Stomach (tissue), 8 donors: ENCODE measurements at regions not wholly inside any gene's neighbourhood (a gene's known extent, or its start where the extent isn't known, plus 50 kb on each side); places are given as distances from the start of the nearest gene placed in this dataset.

ENCODE experiments used
- DNase-seq, 2 donors: peaks; one replicate each; pipeline versions ENCODE4 v3.0.0 to v3.0.0-alpha.2; 2013 to 2019
- H3K27ac ChIP-seq, 5 donors: fragments of 200-600 bp in 4 of 5; sonication (generic) in 4 of 5; one replicate each; pipeline ENCODE4 v1.5.1; 2013 to 2019; ENCODE audit warnings: mild to moderate bottlenecking in 1 of 5, moderate library complexity in 1 of 5
- H3K27me3 ChIP-seq, 3 donors: fragments of 200-600 bp; sonication (generic); one replicate each; pipeline ENCODE4 v1.5.1; 2017 to 2019; ENCODE audit warnings: mixed run types in 1 of 3
- H3K36me3 ChIP-seq, 4 donors: fragments of 200-600 bp; sonication (generic); 1 replicate in 3 of 4; 2 replicates in 1 of 4; pipeline ENCODE4 v1.5.1; 2016 to 2019
- H3K4me1 ChIP-seq, 4 donors: fragments of 200-600 bp; sonication (generic); one replicate each; pipeline ENCODE4 v1.5.1; 2016 to 2019
- H3K4me3 ChIP-seq, 4 donors: fragments of 200-600 bp; sonication (generic) in 3 of 4; one replicate each; pipeline ENCODE4 v1.5.1; 2016 to 2019; ENCODE audit warnings: mild to moderate bottlenecking in 1 of 4
- H3K9me3 ChIP-seq, 4 donors: fragments of 200-600 bp; sonication (generic); one replicate each; pipeline ENCODE4 v1.5.1; 2016 to 2019
- EP300 ChIP-seq: sonication (generic); formaldehyde crosslinking; IDR thresholded peaks from one replicate; pipeline ENCODE4 v1.6.1; 2017; ENCODE audit warnings: antibody characterized with exemption
- POLR2A ChIP-seq, 4 donors: fragments of 450-650 bp; IDR thresholded peaks; one replicate each; pipeline ENCODE4 v1.6.1; 2016; ENCODE audit warnings: antibody characterized with exemption in 4 of 4, control low read depth in 2 of 4, mild to moderate bottlenecking in 1 of 4, moderate library complexity in 1 of 4
- POLR2AphosphoS5 ChIP-seq, 3 donors: sonication (generic); formaldehyde crosslinking; IDR thresholded peaks; one replicate each; pipeline ENCODE4 v1.6.1; 2016; ENCODE audit warnings: antibody characterized with exemption in 3 of 3
- WGBS, 5 donors: extraction: QIAGEN DNeasy Blood & Tissue Kit in 3 of 5; methylation state at CpG; one replicate each; pipeline versions ENCODE4 v1.1.5 to v1.1.7; 2013 to 2018; 5-methylcytosine and 5-hydroxymethylcytosine counted together
- intact Hi-C: fragments of 100-400 bp; cut with DNase I; formaldehyde crosslinking; loops from one replicate; pipeline ENCODE4 v1.15.1; 2023; ENCODE audit warnings: low total_unique reads
- TF ChIP-seq, protein P1 (sequence below), 7 experiments: fragments of 450-650 bp in 4 of 7; fragments of 200-600 bp in 3 of 7; sonication (generic) in 3 of 7; IDR thresholded peaks; one replicate each; pipeline ENCODE4 v1.5.1; 2016 to 2019; ENCODE audit warnings: antibody characterized with exemption in 7 of 7, control low read depth in 2 of 7, mild to moderate bottlenecking in 1 of 7
- donor health status: healthy with polysubstance abuse.
- donor health status: Bipolar disorder and iron deficiency.
- donor health status: healthy.

DNA sequence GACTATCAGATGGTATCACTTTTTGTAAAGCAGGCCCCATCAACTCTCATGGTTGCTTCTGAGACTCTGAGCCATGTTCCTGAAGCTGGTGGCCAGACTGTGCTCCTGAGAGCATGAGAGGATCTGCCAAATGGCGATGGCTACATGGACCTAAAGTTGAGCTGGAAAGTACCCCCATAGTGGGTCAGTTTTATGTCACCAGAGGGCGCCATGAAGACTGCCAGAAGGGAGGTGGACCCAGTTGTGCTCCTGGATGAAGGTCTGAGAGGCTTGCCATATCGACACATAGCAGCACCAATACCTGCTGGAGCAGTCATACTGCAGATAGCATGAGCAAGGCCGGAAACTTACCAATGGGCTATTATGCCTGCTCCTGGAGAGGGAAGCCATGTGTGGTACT lies 105.7 kb downstream of the SLITRK2 start:
- no peak for TF ChIP-seq EP300
- TF ChIP-seq POLR2AphosphoS5 (IDR thresholded peaks at IDR 0.05): no peak
- Histone ChIP-seq H3K4me3 (no peak overlapping the region), H3K4me1 (no peaks in the 10 kb centered on the region), H3K36me3 (no peaks in the 10 kb centered on the region), H3K27ac (no peak overlapping the region), H3K9me3 (no peaks in the 10 kb centered on the region), H3K27me3 (no peaks in the 10 kb centered on the region)
- no peak for DNase-seq
- WGBS, 5 donors: 57 to 93% (median 74%) methylated on average over 3 to 4 of the region's 4 CpGs
- intact Hi-C loops: no loop called here

DNA sequence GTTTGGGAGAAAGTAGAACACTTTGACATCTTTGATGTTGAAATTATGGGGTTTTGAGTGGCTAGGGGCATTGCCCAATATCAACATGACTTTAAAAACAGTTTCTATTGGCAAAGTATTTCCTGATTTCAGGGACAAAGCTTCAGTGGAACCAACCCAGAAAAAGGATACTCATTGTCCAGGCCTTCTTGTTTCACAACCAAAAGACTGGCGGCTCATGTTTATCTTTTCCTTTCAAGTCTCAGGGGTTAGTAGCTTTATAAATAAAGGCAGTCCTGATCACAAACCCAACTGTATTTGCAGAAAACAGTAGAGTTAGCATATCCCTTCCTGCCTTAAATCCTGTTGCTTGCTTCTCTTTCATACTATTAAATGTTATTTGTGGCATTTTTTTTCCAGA lies 119.1 kb downstream of the SLITRK2 start:
- 26 to 74% (median 54%) methylated on average over 1 of the region's 1 CpG for WGBS, 5 donors
- TF ChIP-seq POLR2AphosphoS5 (IDR thresholded peaks at IDR 0.05): no peak
- no peak for TF ChIP-seq EP300
- no peak for TF ChIP-seq POLR2A (IDR thresholded peaks at IDR 0.05)
- TF ChIP-seq, protein P1, sequence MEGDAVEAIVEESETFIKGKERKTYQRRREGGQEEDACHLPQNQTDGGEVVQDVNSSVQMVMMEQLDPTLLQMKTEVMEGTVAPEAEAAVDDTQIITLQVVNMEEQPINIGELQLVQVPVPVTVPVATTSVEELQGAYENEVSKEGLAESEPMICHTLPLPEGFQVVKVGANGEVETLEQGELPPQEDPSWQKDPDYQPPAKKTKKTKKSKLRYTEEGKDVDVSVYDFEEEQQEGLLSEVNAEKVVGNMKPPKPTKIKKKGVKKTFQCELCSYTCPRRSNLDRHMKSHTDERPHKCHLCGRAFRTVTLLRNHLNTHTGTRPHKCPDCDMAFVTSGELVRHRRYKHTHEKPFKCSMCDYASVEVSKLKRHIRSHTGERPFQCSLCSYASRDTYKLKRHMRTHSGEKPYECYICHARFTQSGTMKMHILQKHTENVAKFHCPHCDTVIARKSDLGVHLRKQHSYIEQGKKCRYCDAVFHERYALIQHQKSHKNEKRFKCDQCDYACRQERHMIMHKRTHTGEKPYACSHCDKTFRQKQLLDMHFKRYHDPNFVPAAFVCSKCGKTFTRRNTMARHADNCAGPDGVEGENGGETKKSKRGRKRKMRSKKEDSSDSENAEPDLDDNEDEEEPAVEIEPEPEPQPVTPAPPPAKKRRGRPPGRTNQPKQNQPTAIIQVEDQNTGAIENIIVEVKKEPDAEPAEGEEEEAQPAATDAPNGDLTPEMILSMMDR (IDR thresholded peaks at IDR 0.05): no peak
- DNase-seq: no peak
- H3K27ac ChIP-seq: no peak overlapping the region
- no peaks in the 10 kb centered on the region for H3K4me1 ChIP-seq
- no peaks in the 10 kb centered on the region for H3K27me3 ChIP-seq
- no peaks in the 10 kb centered on the region for H3K36me3 ChIP-seq
- H3K4me3 ChIP-seq: no peak overlapping the region
- H3K9me3 ChIP-seq: no peaks in the 10 kb centered on the region
- intact Hi-C loops: no loop called here

DNA sequence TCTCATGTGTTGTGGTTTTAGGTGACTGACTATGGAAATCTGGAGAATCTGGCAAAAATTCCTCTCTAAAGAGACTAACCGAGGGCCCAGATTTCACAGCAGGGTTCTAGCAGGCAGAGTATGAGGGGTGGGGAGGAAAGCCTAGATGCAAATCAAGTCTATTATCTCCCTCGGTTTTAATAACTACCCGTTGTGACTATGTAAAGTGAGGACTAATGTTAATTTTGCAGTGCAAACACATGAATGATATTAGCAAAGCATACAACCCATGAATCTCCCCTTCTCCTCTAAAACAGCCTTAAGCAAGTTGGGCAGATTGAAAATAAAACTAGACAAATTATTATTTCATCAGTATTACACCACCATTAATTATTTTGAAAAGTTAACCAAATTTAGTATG lies 131.4 kb downstream of the SLITRK2 start:
- no peak overlapping the region for H3K27ac ChIP-seq
- no peak for TF ChIP-seq EP300
- TF ChIP-seq, protein P1 (IDR thresholded peaks at IDR 0.05): no peak
- no peak for TF ChIP-seq POLR2AphosphoS5 (IDR thresholded peaks at IDR 0.05)
- TF ChIP-seq POLR2A (IDR thresholded peaks at IDR 0.05): no peak
- no peak for DNase-seq
- no peaks in the 10 kb centered on the region for H3K36me3 ChIP-seq
- intact Hi-C loops: no loop called here
- peaks cover 0 to 6% (median 0%) of the 10 kb centered on the region in 4 donors for H3K9me3 ChIP-seq
- no peaks in the 10 kb centered on the region for H3K27me3 ChIP-seq
- H3K4me1 ChIP-seq: no peaks in the 10 kb centered on the region
- 36 to 66% (median 52%) methylated on average over 3 of the region's 3 CpGs for WGBS, 5 donors
- H3K4me3 ChIP-seq: no peak overlapping the region

DNA sequence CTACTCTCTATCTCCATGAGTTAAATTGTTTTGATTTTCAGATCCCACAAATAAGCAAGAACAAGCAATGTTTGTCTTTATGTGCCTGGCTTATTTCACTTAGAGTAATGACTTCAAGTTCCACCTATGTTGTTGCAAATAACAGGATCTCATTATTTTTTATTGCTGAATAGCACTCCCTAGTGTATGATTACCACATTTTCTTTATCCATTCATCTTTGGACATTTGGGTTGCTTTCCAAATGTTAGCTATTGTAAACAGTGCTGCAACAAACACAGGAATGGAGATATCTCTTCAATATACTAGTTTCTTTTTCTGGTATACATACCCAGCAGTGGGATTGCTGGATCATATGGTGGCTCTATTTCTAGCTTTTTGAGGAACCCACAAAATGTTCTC lies 136.0 kb downstream of the SLITRK2 start:
- H3K4me1 ChIP-seq: no peaks in the 10 kb centered on the region
- intact Hi-C loops: no loop called here

DNA sequence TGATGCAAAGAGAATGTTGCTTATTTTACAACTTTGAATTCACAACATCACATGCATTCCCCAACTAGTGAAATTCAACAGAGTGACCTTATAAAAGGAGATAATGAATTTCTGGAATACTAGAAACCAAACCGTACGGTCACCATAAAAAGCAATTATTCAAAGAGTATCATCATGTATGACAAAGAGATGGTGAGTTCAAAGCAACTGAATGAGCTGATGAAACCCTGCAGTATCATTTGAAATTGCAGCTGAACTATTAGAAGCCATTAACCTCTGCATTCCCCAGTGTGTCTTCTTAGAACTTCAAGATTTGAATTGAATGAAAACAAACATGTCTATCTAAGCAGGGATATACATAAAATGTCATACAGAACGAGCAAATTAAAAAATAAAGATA lies 172.4 kb downstream of the SLITRK2 start:
- H3K9me3 ChIP-seq: no peaks in the 10 kb centered on the region
- no peak for DNase-seq
- TF ChIP-seq, protein P1 (IDR thresholded peaks at IDR 0.05): no peak
- TF ChIP-seq EP300: no peak
- no peak for TF ChIP-seq POLR2A (IDR thresholded peaks at IDR 0.05)
- TF ChIP-seq POLR2AphosphoS5 (IDR thresholded peaks at IDR 0.05): no peak
- intact Hi-C loops: no loop called here
- no peak overlapping the region for H3K4me3 ChIP-seq
- H3K27ac ChIP-seq: no peak overlapping the region
- H3K4me1 ChIP-seq: no peaks in the 10 kb centered on the region
- H3K27me3 ChIP-seq: no peaks in the 10 kb centered on the region
- no peaks in the 10 kb centered on the region for H3K36me3 ChIP-seq
- WGBS, 5 donors: 66 to 81% (median 69%) methylated on average over 3 of the region's 3 CpGs

More for the DNA sequence above, 136.0 kb downstream of the SLITRK2 start:
- Histone ChIP-seq H3K27me3 (no peaks in the 10 kb centered on the region), H3K9me3 (peaks cover 0 to 6% (median 2%) of the 10 kb centered on the region in 4 donors), H3K36me3 (no peaks in the 10 kb centered on the region), H3K27ac (no peak overlapping the region), H3K4me3 (no peak overlapping the region)
- DNase-seq: no peak
- TF ChIP-seq, protein P1 (IDR thresholded peaks at IDR 0.05): no peak
- TF ChIP-seq EP300 (no peak), POLR2AphosphoS5 (IDR thresholded peaks at IDR 0.05) (no peak), POLR2A (IDR thresholded peaks at IDR 0.05) (no peak)
